HG03439 (cell line): ENCODE measurements at regions not wholly inside any gene's neighbourhood (a gene's known extent, or its start where the extent isn't known, plus 50 kb on each side); places are given as distances from the start of the nearest gene placed in this dataset.

Source experiments
- ATAC-seq: cut with Tn5 transposase; IDR thresholded peaks from one replicate; pipeline ENCODE4 v1.9.1; 2021; ENCODE audit warnings: mild to moderate bottlenecking, moderate library complexity; ENCODE audit not compliant: unreplicated experiment

GRCh38 chr13:47463002-47463401 is 538.1 kb downstream of the SUCLA2 start:
- ATAC-seq: no peak

DNA sequence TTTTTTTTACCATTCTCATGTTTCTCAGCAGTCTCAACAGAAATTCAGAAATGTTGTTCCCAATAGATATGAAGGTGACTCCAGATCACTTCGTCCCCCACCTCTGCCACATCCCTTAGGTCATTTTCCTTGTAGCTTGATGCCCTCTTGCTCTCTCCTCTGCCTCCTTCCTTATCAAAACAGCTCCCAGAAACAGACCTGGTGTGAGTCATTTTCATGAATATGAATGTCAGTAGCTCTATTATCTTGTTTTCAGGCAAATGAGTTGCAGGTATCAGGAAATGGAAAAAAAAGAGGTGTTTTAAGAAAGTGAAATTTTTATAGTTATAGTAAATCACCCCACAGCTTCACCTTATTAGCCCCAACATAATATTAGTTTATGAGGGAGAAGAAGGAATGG is 539.3 kb downstream of the SUCLA2 start:
- no peak for ATAC-seq

DNA sequence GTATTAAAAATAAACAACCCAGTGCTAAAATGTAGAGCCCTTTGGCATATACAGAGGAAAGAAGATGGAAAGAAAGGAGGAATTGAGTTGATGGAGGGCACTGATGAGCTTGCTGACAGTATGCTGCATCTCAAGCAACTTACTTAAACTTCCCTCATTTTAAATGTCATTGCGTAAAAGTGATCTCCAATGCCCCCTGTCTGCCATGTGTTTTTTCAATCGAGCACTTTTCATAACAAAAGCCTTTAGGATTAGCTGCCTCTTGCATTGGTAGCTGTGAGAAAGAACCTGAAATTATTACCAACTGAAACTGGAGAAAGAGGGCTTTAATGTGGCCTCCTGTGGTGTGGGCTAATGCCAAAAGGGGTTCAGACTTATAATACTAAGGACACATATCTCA is 541.6 kb downstream of the SUCLA2 start:
- ATAC-seq: no peak

GRCh38 chr13:47457626-47458025 is 543.4 kb downstream of the SUCLA2 start:
- ATAC-seq: no peak

- ATAC-seq: no peak
These were observed 545.4 kb downstream of the SUCLA2 start for GRCh38 chr13:47455626-47456025.

- ATAC-seq: no peak
These were observed 546.1 kb downstream of the SUCLA2 start for GRCh38 chr13:47454986-47455385.

GRCh38 chr13:47437406-47437805 is 540.6 kb upstream of the HTR2A start:
- no peak for ATAC-seq

DNA sequence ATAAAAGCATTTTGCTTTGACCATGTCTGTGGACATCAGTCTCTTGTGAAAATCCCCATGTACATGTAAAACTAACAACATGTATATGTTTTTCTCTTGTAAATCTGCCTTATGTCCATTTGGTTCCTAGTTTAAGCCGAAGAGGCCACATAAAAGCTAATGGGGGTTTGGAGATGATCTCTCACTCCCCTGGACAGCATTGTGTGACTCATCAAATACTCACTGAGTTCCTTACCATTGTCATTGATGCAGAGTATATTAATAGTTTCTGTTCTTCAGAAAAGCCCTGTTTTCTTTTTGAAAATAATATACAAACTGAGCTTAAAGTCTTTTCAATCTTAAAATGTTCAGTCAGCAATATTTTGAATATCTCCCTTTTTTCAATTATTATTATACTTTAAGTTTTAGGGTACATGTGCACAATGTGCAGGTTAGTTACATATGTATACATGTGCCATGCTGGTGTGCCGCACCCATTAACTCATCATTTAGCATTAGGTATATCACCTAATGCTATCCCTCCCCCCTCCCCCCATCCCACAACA is 536.7 kb upstream of the HTR2A start:
- no peak for ATAC-seq

GRCh38 chr13:47426126-47426849 is 529.4 kb upstream of the HTR2A start:
- no peak for ATAC-seq

- ATAC-seq: no peak
These were observed 524.7 kb upstream of the HTR2A start for GRCh38 chr13:47421525-47421924.

- no peak for ATAC-seq
These were observed 523.7 kb upstream of the HTR2A start for GRCh38 chr13:47420568-47420967.

- ATAC-seq: no peak
These were observed 523.2 kb upstream of the HTR2A start for GRCh38 chr13:47420020-47420419.

DNA sequence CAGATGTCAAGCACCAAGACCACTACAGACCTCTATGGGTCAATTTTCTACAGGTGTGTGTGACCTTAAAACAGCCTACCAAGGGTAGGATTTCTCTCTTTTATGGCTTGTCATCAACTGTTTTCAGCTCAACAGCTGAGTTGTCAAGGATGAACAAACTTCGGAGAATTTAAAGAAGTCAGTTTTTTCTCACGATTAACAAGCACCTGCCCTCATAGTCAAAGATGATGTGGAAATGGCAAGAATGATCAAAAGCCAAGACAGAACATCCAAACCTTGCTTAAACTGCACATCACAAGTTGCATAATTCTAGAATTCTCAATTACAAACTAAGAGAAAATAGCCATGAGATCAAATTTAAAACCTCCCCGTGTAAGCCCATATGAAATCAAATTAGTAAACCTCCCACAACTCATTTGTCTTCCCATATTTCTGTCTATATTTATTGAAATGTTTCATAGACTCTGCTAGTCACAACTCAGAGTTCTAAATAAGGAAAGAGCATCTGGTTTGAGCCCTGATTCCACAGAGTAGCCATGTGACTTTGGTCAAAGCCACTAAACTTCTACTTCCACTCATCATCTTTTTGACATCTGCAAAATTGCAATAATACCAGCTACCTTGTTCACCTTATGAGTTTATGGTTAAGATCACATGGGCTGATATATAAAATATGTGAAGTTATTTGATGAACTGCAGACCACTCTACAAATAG is 521.5 kb upstream of the HTR2A start:
- no peak for ATAC-seq

DNA sequence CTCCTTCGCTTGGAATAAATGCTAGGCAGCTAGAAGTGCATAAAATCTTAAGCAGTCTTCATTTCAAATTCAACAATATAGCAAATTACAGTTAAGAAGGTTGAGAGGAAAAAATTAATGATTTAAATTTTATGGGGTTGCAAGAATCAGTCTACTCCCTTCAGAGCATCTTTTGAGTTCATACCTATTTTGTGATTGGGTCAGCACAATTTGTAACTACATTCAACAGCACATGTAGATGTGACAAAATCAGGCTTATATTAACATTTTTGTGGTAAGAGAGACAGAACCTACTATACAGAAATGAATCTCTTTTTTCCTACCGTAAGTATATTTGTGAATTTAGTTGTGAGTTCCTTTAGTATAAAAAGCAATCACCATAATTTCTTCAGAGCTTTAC is 520.6 kb upstream of the HTR2A start:
- no peak for ATAC-seq

GRCh38 chr13:47415048-47415447 is 518.2 kb upstream of the HTR2A start:
- no peak for ATAC-seq

- no peak for ATAC-seq
These were observed 516.7 kb upstream of the HTR2A start for GRCh38 chr13:47413526-47413925.

DNA sequence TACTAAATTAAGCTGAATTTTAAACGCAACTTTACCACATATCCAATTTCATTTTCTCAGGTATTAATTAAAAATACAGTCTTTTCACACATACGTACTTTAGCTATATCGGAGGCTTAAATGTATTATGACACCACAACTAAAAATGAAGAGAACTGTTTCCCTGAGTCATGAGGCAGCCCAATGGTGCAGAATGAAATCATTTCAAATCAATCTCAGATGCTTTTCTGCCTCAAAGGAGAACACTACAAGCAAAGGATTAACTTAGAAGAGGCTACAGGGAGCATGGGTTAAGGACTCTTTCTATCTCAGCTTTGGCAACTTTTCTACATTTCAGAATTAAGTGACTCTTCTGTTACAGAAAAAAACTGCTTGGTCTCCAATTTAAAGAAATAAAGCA is 516.3 kb upstream of the HTR2A start:
- ATAC-seq: no peak

- no peak for ATAC-seq
These were observed 512.9 kb upstream of the HTR2A start for GRCh38 chr13:47409778-47410177.

DNA sequence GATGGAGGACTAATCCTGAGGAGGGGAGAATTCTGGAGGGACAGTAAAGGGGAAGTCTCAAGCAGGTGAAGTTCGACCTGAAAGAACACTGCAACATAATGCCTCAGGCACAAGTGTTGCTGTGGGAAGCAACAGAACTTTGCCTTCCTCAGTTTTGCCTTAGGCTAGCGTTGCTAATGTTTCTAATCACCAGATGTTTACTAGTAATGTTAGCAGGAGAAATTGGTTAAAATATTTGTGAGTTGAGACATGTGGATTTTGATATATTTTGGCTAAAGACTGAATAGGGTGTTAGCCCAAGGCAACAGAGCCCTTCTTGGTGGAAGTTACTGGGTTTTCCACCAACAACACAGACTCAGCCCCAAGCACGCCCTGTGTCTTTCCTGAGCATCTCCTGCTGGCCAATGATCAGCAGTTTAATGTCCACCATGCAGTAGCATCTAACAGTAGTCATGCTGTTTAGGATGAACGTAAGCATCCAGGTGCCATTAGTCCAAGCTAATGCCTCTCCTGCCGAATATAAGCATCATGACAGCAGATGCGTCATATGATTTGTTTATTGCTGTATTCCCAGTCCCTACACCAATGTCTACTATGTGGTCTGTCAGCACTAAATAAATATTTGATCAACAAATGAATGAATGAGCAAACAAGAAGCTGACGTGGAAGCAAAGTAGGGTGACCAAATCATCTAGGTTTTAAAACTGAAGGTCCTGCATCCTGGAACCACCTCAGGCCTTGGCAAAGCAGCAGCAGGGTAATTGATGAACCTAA is 511.9 kb upstream of the HTR2A start:
- no peak for ATAC-seq

DNA sequence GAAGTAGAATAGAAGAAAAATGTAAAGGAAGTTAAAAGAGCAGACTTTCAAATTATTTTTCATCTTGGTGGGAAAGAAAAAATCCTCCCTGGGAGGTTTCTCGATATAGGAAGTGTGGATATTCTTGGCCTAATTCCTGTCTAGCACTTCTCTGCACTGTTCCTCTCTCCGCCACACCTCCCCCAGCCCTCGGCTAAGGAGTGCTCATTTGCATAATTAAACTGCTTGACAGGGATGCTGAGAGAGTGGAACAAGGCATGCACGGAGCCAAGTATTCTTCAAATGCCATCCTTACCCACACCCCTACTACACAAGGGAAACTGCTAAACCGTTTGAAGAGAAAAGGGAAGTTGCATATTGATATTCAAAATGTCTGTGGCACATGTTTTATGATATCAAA is 511.0 kb upstream of the HTR2A start:
- ATAC-seq: no peak

DNA sequence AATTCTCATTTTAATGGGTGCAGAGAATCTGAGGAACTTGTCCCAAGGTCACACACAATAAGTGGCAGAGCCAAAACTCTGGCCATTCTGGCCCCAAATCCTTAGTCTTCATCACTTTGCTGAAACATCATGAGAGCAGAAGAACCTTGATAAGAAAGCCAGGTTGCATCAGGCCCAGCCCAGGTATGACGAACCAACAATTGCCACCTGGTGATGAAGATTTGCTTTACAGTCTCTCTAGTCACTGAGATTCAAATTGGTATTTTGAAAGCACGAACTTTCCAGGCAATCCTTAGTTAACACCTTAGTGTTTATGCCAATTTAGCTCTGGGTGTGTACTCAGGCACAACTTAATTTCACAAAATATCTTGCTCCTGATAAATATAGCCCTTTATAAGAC is 502.7 kb upstream of the HTR2A start:
- ATAC-seq: no peak

GRCh38 chr13:47397739-47398138 is 500.9 kb upstream of the HTR2A start:
- ATAC-seq: no peak
